GM18508 (cell line): ENCODE measurements at regions not wholly inside any gene's neighbourhood (a gene's known extent, or its start where the extent isn't known, plus 50 kb on each side); places are given as distances from the start of the nearest gene placed in this dataset.
"Not testable (repeated sequence)": the region's sequence is repeated elsewhere in the genome, so short reads cannot be mapped to it uniquely, and the experiment has no call there.

Experiments used
- ATAC-seq: cut with Tn5 transposase; IDR thresholded peaks from one replicate; pipeline ENCODE4 v1.9.1; 2021; ENCODE audit warnings: moderate number of reproducible peaks; ENCODE audit not compliant: insufficient read depth, unreplicated experiment

DNA sequence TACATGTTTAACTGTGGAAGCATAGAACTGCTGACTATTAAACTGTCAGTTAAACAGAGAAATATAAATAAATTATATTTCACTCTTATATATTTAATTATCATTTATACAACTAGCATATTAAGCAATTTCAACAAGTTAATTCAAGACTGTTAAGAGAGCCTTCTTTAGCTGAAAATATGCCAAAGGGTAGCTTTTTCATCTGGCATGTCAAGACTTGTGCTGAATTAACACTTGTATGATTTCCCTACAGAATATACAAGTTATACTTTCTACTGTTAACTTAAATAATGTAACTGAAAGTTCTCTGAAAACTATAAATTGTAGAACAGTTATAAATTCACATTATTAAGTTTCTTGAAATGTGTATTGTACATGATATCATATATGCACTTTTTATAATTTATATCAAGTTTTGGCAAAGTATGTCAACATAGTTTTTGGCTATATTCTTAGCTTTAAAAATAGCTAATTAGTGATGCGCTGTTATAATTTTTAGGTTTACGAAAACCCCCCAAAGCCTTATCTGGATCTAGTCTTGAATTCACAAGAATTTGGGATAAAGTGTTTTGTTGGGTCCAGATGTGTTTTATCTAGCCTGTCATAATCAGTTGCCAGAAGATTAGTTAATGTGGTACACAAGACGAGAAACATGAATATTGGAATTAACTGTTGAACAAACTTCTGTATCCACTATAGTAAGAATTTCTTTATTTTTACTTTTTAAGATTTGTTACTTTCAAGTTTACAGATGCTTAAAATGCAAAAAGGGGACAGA lies 231.1 kb upstream of the FOXP2 start:
- no peak for ATAC-seq

DNA sequence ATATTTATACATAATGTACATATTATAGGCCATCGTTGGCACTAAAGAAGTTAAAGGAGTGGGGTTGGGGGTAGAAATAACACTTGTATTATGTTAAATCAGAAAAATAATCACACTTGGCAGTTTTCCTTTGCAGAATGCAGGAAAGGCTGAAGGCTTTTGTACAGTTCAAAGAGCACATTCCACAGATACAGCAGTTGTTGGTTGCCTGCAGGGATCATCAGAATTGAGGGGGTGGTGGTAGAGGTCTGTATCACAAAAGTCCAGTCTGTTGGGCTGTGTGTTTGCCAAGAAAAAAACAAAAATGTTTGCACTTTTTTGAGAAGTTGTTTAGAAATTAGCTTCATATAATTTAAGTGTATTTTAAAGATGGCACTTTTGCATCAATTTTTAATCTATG lies 231.8 kb upstream of the FOXP2 start:
- no peak for ATAC-seq

DNA sequence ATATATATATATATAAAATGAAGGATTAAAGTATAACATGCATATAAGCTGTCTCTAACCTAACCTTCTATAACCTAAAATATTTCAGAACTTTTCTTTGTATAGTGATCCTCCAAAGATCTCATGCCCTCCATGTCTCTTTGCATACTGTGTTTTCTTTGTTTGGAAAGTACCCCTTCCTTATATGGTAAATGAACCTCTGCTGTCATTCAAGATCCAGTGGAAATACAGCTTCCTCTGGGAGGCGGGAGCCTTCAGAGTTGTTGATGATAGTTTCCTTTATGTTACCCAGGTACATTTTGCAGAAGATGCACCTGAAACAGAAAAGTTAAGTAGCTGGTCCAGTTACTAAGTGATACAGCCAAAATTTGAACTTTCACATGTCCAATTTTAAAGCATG lies 233.3 kb upstream of the FOXP2 start:
- no peak for ATAC-seq

DNA sequence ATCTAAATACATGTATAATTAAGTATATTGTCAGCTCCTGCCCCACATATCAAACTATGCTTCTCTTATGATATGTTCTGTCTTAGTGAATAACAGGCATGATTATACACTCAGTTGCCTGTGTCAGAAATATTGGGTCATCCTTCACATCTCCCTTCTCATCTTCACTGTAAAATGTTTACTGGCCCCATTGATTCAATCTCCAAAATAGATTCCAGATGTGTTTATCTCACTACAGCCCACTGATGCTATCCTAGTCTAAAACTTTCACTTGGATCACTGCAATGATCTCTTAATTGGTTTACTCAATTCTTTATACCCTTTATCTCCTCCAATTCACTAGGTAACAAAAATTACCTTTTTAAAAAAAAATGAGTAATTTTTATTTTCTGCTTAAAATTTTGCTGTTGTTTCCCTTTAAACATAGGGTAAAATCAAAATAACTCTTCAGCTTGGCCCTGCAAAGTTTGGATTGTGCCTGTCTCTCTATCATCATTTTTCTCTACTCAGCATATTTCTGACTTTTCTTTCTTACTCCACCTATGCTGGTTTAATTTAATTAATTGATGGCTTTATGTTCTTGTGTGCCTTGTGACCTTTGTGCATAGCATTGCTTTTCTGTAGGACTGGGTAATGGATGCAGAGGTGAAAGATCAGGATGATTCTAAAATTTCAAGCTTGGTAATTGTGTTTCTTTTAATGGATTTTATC lies 233.9 kb upstream of the FOXP2 start:
- ATAC-seq: no peak

DNA sequence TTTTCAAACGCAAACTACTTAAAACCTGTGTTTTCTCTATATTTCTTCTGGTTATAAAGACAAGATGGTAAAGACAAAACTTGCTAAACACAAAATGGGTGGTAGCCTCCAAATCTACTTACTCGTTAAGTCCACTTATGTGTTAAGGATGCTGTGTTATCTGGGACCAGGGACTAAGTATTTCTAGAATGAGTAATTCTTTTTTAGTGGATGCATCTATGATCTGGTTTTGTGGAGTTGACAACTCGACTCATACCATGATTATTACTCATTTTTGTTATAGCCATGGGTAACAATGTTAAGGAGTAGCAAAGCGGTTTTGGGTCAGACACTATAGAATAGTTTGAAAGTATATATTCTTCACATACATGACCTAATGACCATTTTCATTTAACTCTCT lies 239.5 kb upstream of the FOXP2 start:
- ATAC-seq: no peak

DNA sequence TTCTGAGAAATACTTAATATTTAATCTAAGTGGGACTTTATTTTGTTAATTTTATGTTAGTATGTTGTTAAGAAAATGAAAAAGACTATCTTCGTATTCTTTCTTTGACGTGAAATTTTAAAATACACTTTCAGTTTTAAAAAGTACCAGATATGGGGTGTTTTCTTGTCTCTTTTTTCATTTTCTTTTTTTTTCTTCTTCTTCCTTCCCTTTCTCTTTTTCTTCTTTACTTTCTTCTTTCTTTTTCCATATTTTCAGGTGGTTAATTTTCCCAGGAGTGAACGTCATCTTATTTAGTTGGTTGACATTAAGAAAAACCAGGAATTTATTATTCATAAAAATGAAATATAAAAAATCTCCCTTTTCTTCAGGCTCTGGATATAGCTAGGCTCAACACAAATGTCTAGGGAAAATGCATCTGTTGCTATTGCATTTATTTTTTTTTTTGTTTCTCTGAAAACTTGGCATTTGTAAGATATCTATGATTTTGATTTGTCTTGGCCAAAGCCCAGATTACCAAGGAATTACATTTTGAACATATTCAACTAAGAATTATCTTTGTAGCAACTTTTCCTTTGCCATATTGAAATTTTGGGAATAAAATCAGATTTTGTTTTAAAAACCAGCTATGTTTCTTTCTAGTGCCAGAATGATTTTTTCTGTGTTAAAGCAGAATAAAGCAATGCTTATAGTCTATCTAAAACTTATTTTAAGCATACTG lies 241.3 kb upstream of the FOXP2 start:
- ATAC-seq: no peak

DNA sequence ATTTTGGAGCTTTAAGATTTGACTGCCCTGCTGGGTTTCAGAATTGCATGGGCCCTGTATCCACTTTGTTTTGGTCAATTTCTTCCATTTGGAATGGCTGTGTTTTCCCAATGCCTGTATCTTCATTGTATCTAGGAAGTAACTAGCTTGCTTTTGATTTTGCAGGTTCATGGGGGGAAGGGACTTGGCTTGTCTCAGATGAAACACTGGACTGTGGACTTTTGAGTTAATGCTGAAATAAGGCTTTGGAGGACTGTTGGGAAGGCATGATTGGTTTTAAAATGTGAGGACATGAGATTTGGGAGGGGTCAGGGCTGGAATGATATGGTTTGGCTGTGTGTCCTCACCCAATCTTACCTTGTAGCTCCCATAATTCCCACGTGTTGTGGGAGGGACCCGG lies 245.2 kb upstream of the FOXP2 start:
- ATAC-seq: not testable (repeated sequence)

DNA sequence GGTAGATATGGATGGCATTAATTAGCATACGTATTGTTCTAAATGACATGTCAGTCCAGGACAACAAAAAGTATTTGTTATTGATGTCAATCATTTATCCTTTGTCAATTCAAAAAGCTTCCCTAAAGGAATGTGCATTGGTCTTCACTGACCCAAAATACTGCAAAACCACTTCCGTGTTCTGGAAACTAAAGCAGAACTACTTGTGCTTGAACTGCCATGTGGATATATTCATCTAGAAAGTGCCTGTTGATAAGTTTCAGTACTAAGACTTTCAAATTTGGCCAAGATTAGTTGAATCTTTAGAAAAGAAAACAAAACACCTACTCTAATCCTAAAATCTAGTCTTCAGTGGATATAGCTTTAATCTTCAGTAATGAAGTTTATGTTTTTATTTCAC lies 242.1 kb upstream of the PPP1R3A start:
- no peak for ATAC-seq

DNA sequence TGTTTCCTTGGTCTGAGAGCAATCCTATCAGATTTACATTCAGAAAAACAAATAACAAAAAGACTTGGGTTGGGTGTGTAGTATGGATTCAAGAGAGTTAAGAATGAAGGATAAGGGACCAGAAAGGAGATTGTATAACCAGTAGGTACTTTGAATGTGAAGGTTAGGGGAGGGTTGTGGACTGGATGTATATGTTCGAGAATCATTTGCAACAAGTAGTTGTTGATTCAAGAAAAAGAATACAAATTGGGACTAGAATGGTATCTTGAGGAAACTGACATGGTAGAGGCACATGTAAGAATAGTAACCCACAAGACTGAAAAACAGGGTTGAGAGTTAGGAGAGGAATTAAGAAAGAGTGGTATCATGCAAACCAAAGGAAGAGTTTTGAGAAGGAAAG lies 240.0 kb upstream of the PPP1R3A start:
- no peak for ATAC-seq

DNA sequence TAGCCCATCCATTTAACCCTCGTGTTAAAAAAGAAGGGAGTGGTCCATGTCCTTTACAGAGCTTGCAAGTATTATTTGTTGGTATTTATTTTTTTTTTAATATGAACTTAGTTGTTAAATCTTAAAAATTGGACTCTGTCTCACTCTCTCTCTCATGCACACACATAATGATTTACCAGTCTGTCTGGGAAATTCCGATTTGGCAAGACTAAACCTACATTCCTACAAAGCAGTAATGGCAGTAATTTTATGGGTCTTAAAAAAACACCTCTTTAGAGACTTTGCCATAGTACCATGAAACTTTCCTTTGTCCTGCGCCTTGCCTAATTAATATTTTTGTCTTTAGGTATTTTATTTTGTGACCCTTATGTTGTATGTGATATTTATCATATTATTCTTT lies 239.5 kb upstream of the PPP1R3A start:
- ATAC-seq: no peak

DNA sequence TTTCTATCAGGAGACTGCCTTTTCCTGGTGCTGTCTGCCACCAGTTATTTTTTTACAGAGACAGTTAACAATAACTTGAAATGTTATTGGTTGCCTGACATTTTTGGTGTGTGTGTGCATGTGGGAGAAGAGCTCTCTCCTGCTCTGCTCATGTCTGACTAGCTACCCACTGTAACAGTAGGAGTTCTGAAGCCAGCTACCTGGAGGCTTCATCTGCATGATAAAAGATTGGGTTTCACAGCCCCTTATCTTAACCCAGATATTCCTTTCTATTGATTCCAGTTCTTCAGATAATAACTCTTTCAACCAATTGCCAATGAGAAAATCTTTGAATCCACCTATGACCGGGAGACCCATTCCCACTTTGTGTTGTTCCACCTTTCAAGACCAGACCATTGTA lies 237.4 kb upstream of the PPP1R3A start:
- no peak for ATAC-seq

DNA sequence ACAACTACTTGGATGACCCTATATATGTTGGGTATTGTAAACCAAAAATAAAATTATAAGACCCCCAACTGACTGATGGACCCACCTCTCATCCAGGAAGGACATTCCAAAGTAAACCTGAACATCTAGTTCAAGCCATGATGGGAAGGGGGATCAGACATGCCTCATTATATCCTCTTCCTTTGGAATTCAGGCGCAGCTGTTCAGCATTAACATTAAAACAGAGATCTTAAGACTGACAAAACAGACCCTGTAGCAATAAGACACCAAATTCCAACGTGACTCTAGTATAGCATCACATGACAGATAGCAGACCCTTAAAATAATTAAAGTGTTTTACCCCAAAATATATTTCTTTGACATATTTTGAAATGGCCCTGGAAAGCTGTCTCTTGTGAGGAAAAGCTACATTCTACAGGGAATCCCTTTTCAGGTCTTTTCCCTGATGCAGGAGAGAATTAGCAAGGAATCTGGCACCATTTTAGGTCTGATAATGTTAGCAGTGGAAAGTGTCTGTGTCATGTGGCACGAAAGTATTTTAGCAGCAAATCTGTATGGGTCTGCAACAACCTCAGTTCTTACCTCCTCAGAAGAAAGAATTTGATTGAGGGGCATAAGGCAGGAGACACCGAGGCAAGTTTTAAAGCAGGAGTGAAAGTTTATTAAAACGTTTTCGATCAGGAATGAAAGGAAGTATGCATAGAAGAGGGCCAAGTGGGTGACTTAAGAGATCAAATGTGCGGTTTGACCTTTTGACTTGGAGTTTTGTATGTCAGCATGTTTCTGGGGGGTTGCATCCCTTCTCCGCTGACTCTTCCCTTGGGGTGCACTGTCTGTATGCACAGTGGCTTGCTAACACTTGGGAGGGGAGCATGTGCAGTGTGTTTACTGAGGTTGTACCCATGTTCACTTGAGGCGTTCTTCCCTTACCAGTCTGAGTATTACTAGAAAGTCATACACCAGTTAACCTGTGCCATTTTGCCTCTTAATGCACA lies 236.6 kb upstream of the PPP1R3A start:
- ATAC-seq: no peak

DNA sequence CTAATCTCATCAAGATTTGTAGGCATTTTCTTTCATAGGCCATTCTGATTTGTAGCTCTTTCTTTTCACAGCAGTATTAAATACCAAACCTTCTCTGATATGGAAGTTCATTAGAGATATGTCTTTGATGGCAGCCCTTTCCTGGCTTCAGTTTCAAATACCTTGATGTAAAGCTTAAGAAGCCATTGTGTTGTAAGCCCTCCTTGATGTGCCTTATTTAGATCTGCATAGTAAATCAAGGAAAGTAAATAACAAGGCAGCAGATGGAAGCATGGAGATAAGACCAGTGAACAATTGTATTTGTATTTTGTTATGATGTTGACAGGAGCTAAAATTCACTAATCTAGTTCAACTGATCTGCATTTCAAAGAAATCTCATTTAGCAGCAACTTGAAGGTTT lies 234.9 kb upstream of the PPP1R3A start:
- ATAC-seq: no peak

DNA sequence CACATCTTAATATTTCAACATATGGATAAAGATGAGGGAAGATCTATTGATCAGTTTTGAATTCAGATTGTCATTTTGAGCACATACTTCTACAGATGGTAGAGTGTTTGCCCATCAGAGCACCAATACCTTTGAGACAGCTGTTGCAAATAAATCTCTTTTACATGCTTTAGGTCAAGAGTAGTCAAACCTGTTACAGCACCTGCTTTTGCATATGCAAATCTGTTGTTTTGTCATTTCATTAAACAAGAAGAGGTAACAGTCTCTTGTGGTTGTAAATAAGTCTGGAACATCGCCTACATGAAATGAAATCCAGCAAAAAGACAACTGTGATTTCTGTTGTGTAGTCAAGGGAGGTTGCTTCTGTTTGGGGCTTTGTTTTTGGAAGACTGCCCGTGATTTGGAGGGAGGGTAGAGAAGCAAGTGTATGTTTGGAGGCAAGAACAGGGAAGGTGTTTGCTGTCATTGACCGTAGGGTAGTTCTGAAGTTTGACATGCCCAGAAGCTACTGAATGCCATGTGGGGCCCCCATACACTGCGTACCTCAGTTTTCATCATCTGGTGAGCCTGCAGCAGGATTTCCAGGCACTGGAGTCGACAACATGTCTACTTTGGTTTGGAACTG lies 233.6 kb upstream of the PPP1R3A start:
- no peak for ATAC-seq

DNA sequence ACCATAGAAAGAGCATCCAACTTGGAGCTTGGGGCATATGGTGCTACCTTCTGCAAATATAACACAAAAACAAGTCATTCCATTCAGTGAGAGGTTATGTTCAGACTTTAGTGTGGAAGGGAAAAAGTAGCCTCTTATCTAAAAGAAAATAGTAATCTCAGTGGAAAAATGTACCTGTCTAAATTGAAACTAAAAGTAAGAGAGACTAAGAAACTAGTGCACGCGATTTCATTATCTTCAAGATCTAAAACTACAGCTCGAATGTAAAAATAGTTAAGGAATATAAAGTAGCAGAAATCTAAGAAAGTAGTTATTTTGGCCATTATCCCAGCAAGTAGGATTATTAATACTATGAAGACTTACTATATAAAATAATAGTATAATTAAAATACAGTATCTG lies 233.0 kb upstream of the PPP1R3A start:
- ATAC-seq: no peak

DNA sequence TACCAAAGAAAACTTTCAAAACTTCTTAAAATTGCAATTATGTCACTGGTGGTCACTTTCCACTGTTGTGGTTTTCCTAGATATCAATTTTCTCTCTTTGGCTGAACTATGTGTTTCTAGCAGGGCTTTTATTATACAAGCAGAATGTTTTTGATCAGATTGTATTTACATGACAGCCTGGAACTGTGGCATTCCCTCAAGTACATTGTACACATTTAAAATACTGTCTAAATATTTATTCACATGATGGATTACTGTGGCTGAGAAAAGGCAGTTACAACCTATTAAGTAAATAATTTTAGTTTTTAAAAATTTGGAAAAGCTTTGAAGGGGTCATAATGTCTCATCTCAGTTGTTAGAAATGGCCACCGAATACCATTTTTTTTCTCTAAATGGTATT lies 231.9 kb upstream of the PPP1R3A start:
- no peak for ATAC-seq

DNA sequence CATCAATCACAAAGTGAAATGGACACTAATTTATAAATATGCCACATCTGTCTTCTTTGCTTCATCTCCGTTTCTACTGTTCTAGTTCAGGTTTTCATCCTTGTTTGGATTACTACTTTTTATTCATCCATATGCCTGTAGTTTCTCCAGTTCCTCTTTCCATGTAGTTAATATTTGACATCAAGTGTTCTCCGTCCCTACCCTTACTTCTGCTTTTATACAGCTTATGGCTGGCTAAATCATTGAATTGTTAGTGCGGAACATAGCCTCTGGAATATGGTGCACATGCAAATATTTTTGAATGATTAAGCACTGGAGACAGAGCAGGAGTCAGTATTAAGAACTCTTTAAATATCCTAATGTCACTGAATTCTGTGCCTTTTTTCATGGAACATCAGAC lies 230.0 kb upstream of the PPP1R3A start:
- ATAC-seq: no peak

DNA sequence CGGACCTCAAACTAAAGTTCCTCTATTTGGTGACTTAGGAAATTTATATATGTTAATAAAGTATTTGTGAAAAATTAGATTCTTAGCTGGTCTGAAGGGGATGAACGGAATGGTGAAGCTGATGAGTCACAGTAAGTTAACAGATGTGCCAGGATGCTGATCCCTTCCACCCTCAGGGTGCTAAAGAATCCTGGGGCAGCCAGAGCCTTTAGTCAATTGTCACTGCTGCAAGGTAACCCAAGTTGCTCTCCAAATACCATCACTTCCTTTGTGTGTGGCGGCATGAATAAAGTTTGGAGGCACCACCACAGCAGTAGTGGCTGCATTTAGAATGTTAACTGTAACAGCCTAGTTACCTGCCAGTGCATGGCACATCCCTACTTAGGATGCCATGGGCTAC lies 222.6 kb upstream of the PPP1R3A start:
- no peak for ATAC-seq

DNA sequence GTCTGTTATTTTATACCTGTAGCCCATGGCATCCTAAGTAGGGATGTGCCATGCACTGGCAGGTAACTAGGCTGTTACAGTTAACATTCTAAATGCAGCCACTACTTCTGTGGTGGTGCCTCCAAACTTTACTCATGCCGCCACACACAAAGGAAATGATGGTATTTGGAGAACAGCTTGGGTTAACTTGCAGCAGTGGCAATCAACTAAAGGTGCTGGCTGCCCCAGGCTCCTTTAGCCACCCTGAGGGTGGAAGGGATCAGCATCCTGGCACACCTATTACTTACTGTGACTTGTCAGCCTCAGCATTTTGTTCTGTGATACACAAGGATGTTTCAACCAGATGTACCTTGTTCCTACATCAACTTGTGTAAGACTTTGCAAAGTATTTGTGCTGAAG lies 221.8 kb upstream of the PPP1R3A start:
- ATAC-seq: no peak

DNA sequence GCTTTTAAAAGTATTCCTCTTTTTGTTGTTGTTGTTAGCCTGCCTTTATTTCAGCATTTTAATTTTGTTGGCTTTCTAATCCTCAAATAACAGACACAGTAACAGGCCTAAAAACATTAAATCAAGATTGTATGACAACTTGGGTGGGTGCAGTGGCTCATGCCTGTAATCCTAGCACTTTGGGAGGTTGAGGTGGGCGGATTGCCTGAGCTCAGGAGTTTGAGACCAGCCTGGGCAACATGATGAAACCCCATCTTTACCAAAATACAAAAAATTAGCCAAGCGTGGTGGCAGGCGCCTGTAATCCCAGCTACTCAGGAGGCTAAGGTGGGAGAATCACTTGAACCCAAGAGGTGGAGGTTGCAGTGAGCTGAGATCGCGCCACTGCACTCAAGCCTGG lies 220.9 kb upstream of the PPP1R3A start:
- not testable (repeated sequence) for ATAC-seq
